GM21515 (cell line): ENCODE measurements at regions not wholly inside any gene's neighbourhood (a gene's known extent, or its start where the extent isn't known, plus 50 kb on each side); places are given as distances from the start of the nearest gene placed in this dataset.

Experiments used
- ATAC-seq: cut with Tn5 transposase; IDR thresholded peaks from one replicate; pipeline ENCODE4 v1.9.1; 2021; ENCODE audit not compliant: unreplicated experiment

- no peak for ATAC-seq
These were observed 268.0 kb downstream of the ZEB1 start for GRCh38 chr10:31586723-31587638.

- ATAC-seq: no peak
These were observed 265.9 kb downstream of the ZEB1 start for GRCh38 chr10:31584876-31585275.

- no peak for ATAC-seq
These were observed 265.1 kb downstream of the ZEB1 start for GRCh38 chr10:31584098-31584631.

GRCh38 chr10:31583293-31583692 lies 264.3 kb downstream of the ZEB1 start:
- ATAC-seq: no peak

GRCh38 chr10:31582365-31583052 lies 263.5 kb downstream of the ZEB1 start:
- no peak for ATAC-seq

GRCh38 chr10:31581741-31582323 lies 262.8 kb downstream of the ZEB1 start:
- peak; percentile 73 for ATAC-seq

GRCh38 chr10:31580646-31581045 lies 261.6 kb downstream of the ZEB1 start:
- no peak for ATAC-seq
